ENCODE measurements at regions not wholly inside any gene's neighbourhood (a gene's known extent, or its start where the extent isn't known, plus 50 kb on each side); places are given as distances from the start of the nearest gene placed in this dataset.
A peak's percentile ranks its signal among the peaks of the same experiment; 100 is the strongest.

- peak; percentile 75 to 87 (median 87) for DNase-seq
- 50% methylated on average over 4 of the region's 5 CpGs for WGBS (ENCODE audit: insufficient coverage)
- no peaks in the 10 kb centered on the region for H3K36me3 ChIP-seq (replicated peaks in 1 of 2; ENCODE audit: control insufficient read depth in 1 of 2, insufficient read depth in 2 of 2, low read length in 2 of 2)
These were observed 53.7 kb upstream of the TMX4 start for GRCh38 chr20:8073024-8073832.

GRCh38 chr20:8074931-8075330 is 55.4 kb upstream of the TMX4 start:
- intact Hi-C loops (cut with micrococcal nuclease): no loop called here
- H3K4me1 ChIP-seq (ENCODE audit: control insufficient read depth in 1 of 2, insufficient read depth in 2 of 2, low read length in 2 of 2): peaks cover 7 to 18% of the 10 kb centered on the region in 2 donors

More at GRCh38 chr20:8073024-8073832, 53.7 kb upstream of the TMX4 start:
- intact Hi-C loops (cut with micrococcal nuclease): no loop called here
- Mint-ChIP-seq H3K4me3 (peak overlapping the region in 1 of 2 donors; percentile 51), H3K4me1 (peaks cover 14% of the 10 kb centered on the region), H3K36me3 (no peaks in the 10 kb centered on the region), H3K27me3 (ENCODE audit: low read depth in 3 of 3) (no peaks in the 10 kb centered on the region), H3K9me3 (no peaks in the 10 kb centered on the region), H3K27ac (peak overlapping the region; percentile 87 to 97 (median 94))
- Histone ChIP-seq H3K4me3 (replicated peaks in 1 of 3; ENCODE audit: low read depth in 2 of 3, low read length in 3 of 3) (no peak overlapping the region), H4K20me1 (ENCODE audit: insufficient read depth, low read length) (no peaks in the 10 kb centered on the region), H3K27ac (ENCODE audit: low read depth in 1 of 2, low read length in 2 of 2) (peak overlapping the region; percentile 22 to 73), H3K27me3 (ENCODE audit: control insufficient read depth in 2 of 2, insufficient read depth in 2 of 2, low read length in 2 of 2) (no peaks in the 10 kb centered on the region), H3K79me2 (ENCODE audit: insufficient read depth, low read length) (no peaks in the 10 kb centered on the region), H2AFZ (ENCODE audit: insufficient read depth, low read depth, low read length, poor library complexity, severe bottlenecking) (peak overlapping the region; percentile 18), H3K9ac (ENCODE audit: insufficient read depth, low read length, poor library complexity, severe bottlenecking) (no peak overlapping the region), H3K4me1 (ENCODE audit: control insufficient read depth in 1 of 2, insufficient read depth in 2 of 2, low read length in 2 of 2) (peaks cover 7 to 18% of the 10 kb centered on the region in 2 donors), H3K4me2 (replicated peaks; ENCODE audit: extremely low read depth, low read length, poor library complexity, severe bottlenecking) (peak overlapping the region; percentile 17), H3K9me3 (replicated peaks in 1 of 2; ENCODE audit: control insufficient read depth in 1 of 2, insufficient read depth in 1 of 2, low read length in 2 of 2) (no peaks in the 10 kb centered on the region)
- TF ChIP-seq CTCF (IDR thresholded peaks at IDR 0.05): no peak

More at GRCh38 chr20:8074931-8075330, 55.4 kb upstream of the TMX4 start:
- no peak overlapping the region for H3K4me3 ChIP-seq (replicated peaks in 1 of 3; ENCODE audit: low read depth in 2 of 3, low read length in 3 of 3)
- no peaks in the 10 kb centered on the region for H3K36me3 ChIP-seq (replicated peaks in 1 of 2; ENCODE audit: control insufficient read depth in 1 of 2, insufficient read depth in 2 of 2, low read length in 2 of 2)
- no peaks in the 10 kb centered on the region for H3K36me3 Mint-ChIP-seq
- H3K4me2 ChIP-seq (replicated peaks; ENCODE audit: extremely low read depth, low read length, poor library complexity, severe bottlenecking): no peak overlapping the region
- H4K20me1 ChIP-seq (ENCODE audit: insufficient read depth, low read length): no peaks in the 10 kb centered on the region
- no peak for DNase-seq
- no peak overlapping the region for H3K4me3 Mint-ChIP-seq
- no peaks in the 10 kb centered on the region for H3K27me3 ChIP-seq (ENCODE audit: control insufficient read depth in 2 of 2, insufficient read depth in 2 of 2, low read length in 2 of 2)
- WGBS (ENCODE audit: insufficient coverage): 100% methylated on average over 1 of the region's 3 CpGs
- H2AFZ ChIP-seq (ENCODE audit: insufficient read depth, low read depth, low read length, poor library complexity, severe bottlenecking): no peak overlapping the region
- no peaks in the 10 kb centered on the region for H3K79me2 ChIP-seq (ENCODE audit: insufficient read depth, low read length)
- H3K27me3 Mint-ChIP-seq (ENCODE audit: low read depth in 3 of 3): no peaks in the 10 kb centered on the region
- H3K4me1 Mint-ChIP-seq: peaks cover 14% of the 10 kb centered on the region
- no peak overlapping the region for H3K27ac ChIP-seq (ENCODE audit: low read depth in 1 of 2, low read length in 2 of 2)
- no peak for TF ChIP-seq CTCF (IDR thresholded peaks at IDR 0.05)
- no peak overlapping the region for H3K9ac ChIP-seq (ENCODE audit: insufficient read depth, low read length, poor library complexity, severe bottlenecking)
- H3K9me3 Mint-ChIP-seq: no peaks in the 10 kb centered on the region
- peak overlapping the region in 1 of 7 donors; percentile 12 for H3K27ac Mint-ChIP-seq
- H3K9me3 ChIP-seq (replicated peaks in 1 of 2; ENCODE audit: control insufficient read depth in 1 of 2, insufficient read depth in 1 of 2, low read length in 2 of 2): no peaks in the 10 kb centered on the region

Data from CD14-positive monocyte (primary cell).